CD4-positive, CD25-positive, alpha-beta regulatory T cell (primary cell): ENCODE measurements at regions not wholly inside any gene's neighbourhood (a gene's known extent, or its start where the extent isn't known, plus 50 kb on each side); places are given as distances from the start of the nearest gene placed in this dataset.
"Not testable (repeated sequence)": the region's sequence is repeated elsewhere in the genome, so short reads cannot be mapped to it uniquely, and the experiment has no call there.

Experiments
- ATAC-seq, 2 donors: fragments of 150-1000 bp; cut with Tn5 transposase; one replicate each; pipeline ENCODE4 v1.10.0; 2021; ENCODE audit warnings: low read depth in 2 of 2, moderate number of reproducible peaks in 2 of 2, moderate library complexity in 1 of 2
- DNase-seq, 3 donors: peaks; one replicate each; pipeline versions ENCODE4 v3.0.0 to v3.0.0-alpha.2; 2012 to 2022; ENCODE audit warnings: mixed read lengths in 1 of 3
- H3K27ac ChIP-seq: one replicate; pipeline ENCODE4 v1.7.0; 2013; ENCODE audit warnings: mild to moderate bottlenecking, low read length; ENCODE audit not compliant: insufficient read depth, poor library complexity, severe bottlenecking
- H3K27me3 ChIP-seq: one replicate; pipeline ENCODE4 v1.7.0; 2013; ENCODE audit warnings: low read length; ENCODE audit not compliant: control insufficient read depth, insufficient read depth
- H3K36me3 ChIP-seq: one replicate; pipeline ENCODE4 v1.7.0; 2013; ENCODE audit warnings: mild to moderate bottlenecking, low read length, moderate library complexity; ENCODE audit not compliant: control insufficient read depth, insufficient read depth
- H3K4me1 ChIP-seq: 2 replicates; pipeline ENCODE4 v1.7.0; 2013; ENCODE audit warnings: mild to moderate bottlenecking, low read length; ENCODE audit not compliant: insufficient read depth, control insufficient read depth, poor library complexity, severe bottlenecking
- H3K4me3 ChIP-seq: one replicate; pipeline ENCODE4 v1.7.0; 2013; ENCODE audit warnings: low read depth, mild to moderate bottlenecking, low read length, moderate library complexity
- H3K9me3 ChIP-seq, 2 experiments: 1 replicate in 1 of 2; 2 replicates in 1 of 2; pipeline ENCODE4 v1.7.0; 2013; ENCODE audit warnings: low read length in 2 of 2, mild to moderate bottlenecking in 1 of 2, moderate library complexity in 1 of 2; ENCODE audit not compliant: control insufficient read depth in 2 of 2
- H3K27ac Mint-ChIP-seq, 3 donors: one replicate each; pipeline ENCODE4 v1.8.0; 2020 to 2022; ENCODE audit warnings: mild to moderate bottlenecking in 3 of 3, mixed read lengths in 3 of 3, moderate library complexity in 2 of 3
- H3K27me3 Mint-ChIP-seq: one replicate; pipeline ENCODE4 v1.8.0; 2022; ENCODE audit warnings: mild to moderate bottlenecking, mixed read lengths
- H3K36me3 Mint-ChIP-seq: one replicate; pipeline ENCODE4 v1.8.0; 2020; ENCODE audit warnings: mixed read lengths
- H3K4me1 Mint-ChIP-seq, 4 donors: one replicate each; pipeline ENCODE4 v1.8.0; 2020 to 2022; ENCODE audit warnings: mixed read lengths in 4 of 4, mild to moderate bottlenecking in 1 of 4
- H3K4me3 Mint-ChIP-seq, 4 donors: one replicate each; pipeline ENCODE4 v1.8.0; 2020 to 2022; ENCODE audit warnings: mild to moderate bottlenecking in 4 of 4, mixed read lengths in 4 of 4, moderate library complexity in 3 of 4
- H3K9me3 Mint-ChIP-seq, 7 donors: one replicate each; pipeline ENCODE4 v1.8.0; 2020 to 2022; ENCODE audit warnings: mixed read lengths in 7 of 7, mild to moderate bottlenecking in 3 of 7, moderate library complexity in 2 of 7

- no peaks in the 10 kb centered on the region for H3K9me3 ChIP-seq
- peaks cover 0 to 10% (median 5%) of the 10 kb centered on the region in 4 donors for H3K4me1 Mint-ChIP-seq
- peak overlapping the region in 1 of 3 donors; percentile 52 for H3K27ac Mint-ChIP-seq
- no peaks in the 10 kb centered on the region for H3K27me3 ChIP-seq
- no peaks in the 10 kb centered on the region for H3K36me3 ChIP-seq
- H3K4me3 Mint-ChIP-seq = no peak overlapping the region
- H3K9me3 Mint-ChIP-seq = peaks cover 0 to 4% (median 0%) of the 10 kb centered on the region in 7 donors
- no peaks in the 10 kb centered on the region for H3K4me1 ChIP-seq
- H3K27ac ChIP-seq = no peak overlapping the region
- no peaks in the 10 kb centered on the region for H3K36me3 Mint-ChIP-seq
- H3K4me3 ChIP-seq = no peak overlapping the region
- H3K27me3 Mint-ChIP-seq = peaks cover 24% of the 10 kb centered on the region
- no peak for ATAC-seq
- DNase-seq = no peak
Measured at GRCh38 chr1:38585460-38585859, 274.1 kb downstream of the RRAGC start.

DNA sequence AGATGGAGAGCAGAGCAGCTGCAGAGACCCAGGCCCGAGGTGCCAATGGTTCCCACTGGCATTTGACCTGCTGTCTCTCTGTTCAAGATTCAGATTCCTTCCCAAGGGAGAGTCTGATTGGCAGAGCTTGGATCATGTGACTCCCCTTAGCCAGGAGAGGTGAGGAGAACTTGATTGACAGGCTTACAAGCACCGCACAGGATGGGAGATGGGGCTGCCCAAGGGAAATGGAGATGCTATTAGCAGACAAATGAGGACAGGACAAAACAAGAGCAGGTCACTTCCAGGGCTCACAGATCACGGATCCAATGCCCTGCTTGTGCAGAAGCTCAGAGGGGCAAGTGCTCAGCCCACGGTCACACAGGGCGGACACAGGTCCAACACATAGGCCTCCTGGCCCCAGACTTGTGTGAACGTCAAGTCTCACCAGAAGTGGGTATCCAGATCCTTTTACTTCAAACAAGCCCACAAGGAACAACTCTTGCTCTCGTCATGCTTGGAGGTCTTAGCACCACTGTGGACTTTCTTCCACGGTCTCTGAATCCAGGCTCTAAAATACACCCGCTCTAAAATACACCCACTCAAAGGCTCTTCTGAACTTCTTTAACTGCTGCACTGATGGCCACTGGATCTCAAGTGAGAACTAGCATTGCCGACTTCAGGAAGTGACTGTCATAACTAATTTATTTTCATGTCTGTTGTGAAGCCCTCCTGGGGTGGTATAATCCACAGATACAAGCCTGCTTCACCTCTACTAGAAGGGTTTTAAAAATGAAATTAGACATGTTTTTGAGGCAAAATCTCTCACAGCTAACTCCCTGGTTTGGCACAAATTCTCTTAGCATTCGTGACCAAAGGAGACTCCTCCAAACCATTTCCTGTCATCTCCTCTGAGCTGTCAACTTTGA lies 274.9 kb downstream of the RRAGC start:
- no peak overlapping the region for H3K27ac ChIP-seq
- H3K36me3 ChIP-seq = no peaks in the 10 kb centered on the region
- H3K4me1 ChIP-seq = no peaks in the 10 kb centered on the region
- Mint-ChIP-seq H3K4me1 (peaks cover 0 to 10% (median 5%) of the 10 kb centered on the region in 4 donors), H3K27me3 (peaks cover 31% of the 10 kb centered on the region), H3K4me3 (no peak overlapping the region), H3K9me3 (peaks cover 0 to 4% (median 0%) of the 10 kb centered on the region in 7 donors), H3K27ac (peak overlapping the region in 2 of 3 donors; percentile 68 to 83), H3K36me3 (no peaks in the 10 kb centered on the region)
- no peaks in the 10 kb centered on the region for H3K9me3 ChIP-seq
- H3K27me3 ChIP-seq = peaks cover 5% of the 10 kb centered on the region
- H3K4me3 ChIP-seq = no peak overlapping the region
- no peak for DNase-seq
- ATAC-seq = no peak

- not testable (repeated sequence) for H3K9me3 ChIP-seq, H3K27ac Mint-ChIP-seq, H3K4me3 Mint-ChIP-seq, ATAC-seq, H3K36me3 ChIP-seq, H3K4me1 ChIP-seq, H3K4me3 ChIP-seq, H3K36me3 Mint-ChIP-seq, H3K9me3 Mint-ChIP-seq, H3K27ac ChIP-seq, DNase-seq
- Mint-ChIP-seq H3K27me3 (peaks cover 43% of the 10 kb centered on the region), H3K4me1 (peaks cover 0 to 12% (median 5%) of the 10 kb centered on the region in 4 donors)
- H3K27me3 ChIP-seq = peaks cover 16% of the 10 kb centered on the region
Measured at GRCh38 chr1:38583287-38583686, 276.3 kb downstream of the RRAGC start.

DNA sequence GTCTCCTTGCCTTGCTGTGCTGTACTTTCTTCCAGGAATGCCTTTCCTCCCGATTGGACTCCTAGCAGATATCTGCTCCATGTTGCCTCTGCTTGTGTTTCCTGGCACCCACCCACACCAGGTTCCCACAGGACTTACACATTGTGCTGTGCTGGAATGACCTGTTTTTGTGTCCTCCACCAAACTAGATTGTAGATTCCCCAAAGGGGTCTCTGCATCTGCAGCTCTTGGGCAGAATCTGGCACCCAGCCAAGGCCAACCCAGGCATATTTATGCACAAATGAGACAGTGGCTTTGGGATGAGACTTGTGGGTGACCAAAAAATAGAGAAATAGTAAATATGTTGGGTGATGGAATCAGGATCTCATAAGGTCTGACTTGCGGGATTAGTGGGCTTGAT lies 278.2 kb downstream of the RRAGC start:
- Histone ChIP-seq H3K36me3 (no peaks in the 10 kb centered on the region), H3K27ac (no peak overlapping the region), H3K4me3 (no peak overlapping the region), H3K27me3 (peaks cover 21% of the 10 kb centered on the region), H3K4me1 (no peaks in the 10 kb centered on the region), H3K9me3 (no peaks in the 10 kb centered on the region)
- DNase-seq (no peak), ATAC-seq (no peak)
- H3K27me3 Mint-ChIP-seq = peaks cover 49% of the 10 kb centered on the region
- H3K4me3 Mint-ChIP-seq = no peak overlapping the region
- peaks cover 0 to 14% (median 5%) of the 10 kb centered on the region in 4 donors for H3K4me1 Mint-ChIP-seq
- H3K36me3 Mint-ChIP-seq = no peaks in the 10 kb centered on the region
- no peak overlapping the region for H3K27ac Mint-ChIP-seq
- peaks cover 0 to 4% (median 0%) of the 10 kb centered on the region in 7 donors for H3K9me3 Mint-ChIP-seq

GRCh38 chr1:38580594-38580993 lies 279.0 kb downstream of the RRAGC start:
- peaks cover 49% of the 10 kb centered on the region for H3K27me3 Mint-ChIP-seq
- no peak overlapping the region for H3K4me3 Mint-ChIP-seq
- ATAC-seq (no peak), DNase-seq (no peak)
- no peaks in the 10 kb centered on the region for H3K4me1 ChIP-seq
- peaks cover 0 to 12% (median 5%) of the 10 kb centered on the region in 4 donors for H3K4me1 Mint-ChIP-seq
- H3K27ac ChIP-seq = no peak overlapping the region
- H3K9me3 ChIP-seq = no peaks in the 10 kb centered on the region
- no peak overlapping the region for H3K27ac Mint-ChIP-seq
- H3K27me3 ChIP-seq = peaks cover 21% of the 10 kb centered on the region
- H3K36me3 ChIP-seq = no peaks in the 10 kb centered on the region
- H3K36me3 Mint-ChIP-seq = no peaks in the 10 kb centered on the region
- H3K9me3 Mint-ChIP-seq = peaks cover 0 to 4% (median 0%) of the 10 kb centered on the region in 7 donors
- no peak overlapping the region for H3K4me3 ChIP-seq

- no peaks in the 10 kb centered on the region for H3K9me3 ChIP-seq
- H3K4me3 ChIP-seq = no peak overlapping the region
- DNase-seq (no peak), ATAC-seq (no peak)
- Mint-ChIP-seq H3K9me3 (peaks cover 0 to 4% (median 0%) of the 10 kb centered on the region in 7 donors), H3K27me3 (peaks cover 47% of the 10 kb centered on the region), H3K4me1 (peaks cover 0 to 8% (median 3%) of the 10 kb centered on the region in 4 donors), H3K36me3 (no peaks in the 10 kb centered on the region), H3K27ac (no peak overlapping the region), H3K4me3 (no peak overlapping the region)
- no peak overlapping the region for H3K27ac ChIP-seq
- no peaks in the 10 kb centered on the region for H3K4me1 ChIP-seq
- no peaks in the 10 kb centered on the region for H3K36me3 ChIP-seq
- peaks cover 21% of the 10 kb centered on the region for H3K27me3 ChIP-seq
Measured at GRCh38 chr1:38579056-38579455, 280.5 kb downstream of the RRAGC start.

DNA sequence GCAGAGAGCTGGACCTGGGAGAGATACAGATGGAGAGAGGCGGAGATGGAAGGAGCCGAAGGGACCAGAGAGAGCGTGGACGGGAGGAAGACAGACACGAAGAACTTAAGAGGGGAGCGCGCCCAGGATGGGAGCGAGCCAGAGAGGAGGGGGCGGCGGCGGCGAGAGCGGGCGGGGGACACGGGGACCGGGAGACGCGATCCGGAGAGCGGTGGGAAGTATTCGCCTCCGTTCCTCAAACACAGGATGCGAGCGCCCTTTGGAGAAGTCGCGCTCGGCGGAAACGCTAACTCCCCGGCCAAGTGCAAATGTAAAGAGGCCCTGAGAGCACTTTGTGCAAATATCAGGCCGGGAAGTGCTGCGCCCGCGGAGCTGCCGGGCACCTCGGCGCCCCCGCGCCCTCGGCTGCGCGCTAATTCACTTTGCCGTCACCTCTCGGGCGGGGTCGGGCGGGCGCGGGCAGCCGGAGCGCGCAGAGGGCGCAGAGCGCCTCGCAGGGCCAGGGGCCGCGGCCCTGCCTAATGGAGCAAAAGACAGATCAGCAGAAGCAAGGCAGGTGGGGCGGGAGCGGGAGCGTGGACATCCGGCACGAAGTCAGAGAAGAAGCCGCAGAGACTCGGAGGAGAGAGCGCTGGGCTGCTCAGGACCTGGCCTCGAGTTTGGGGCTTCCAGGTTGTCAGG lies 281.2 kb downstream of the RRAGC start:
- Histone ChIP-seq H3K4me1 (no peaks in the 10 kb centered on the region), H3K4me3 (no peak overlapping the region), H3K36me3 (no peaks in the 10 kb centered on the region), H3K27me3 (peaks cover 21% of the 10 kb centered on the region), H3K9me3 (no peaks in the 10 kb centered on the region), H3K27ac (no peak overlapping the region)
- H3K4me3 Mint-ChIP-seq = peak overlapping the region in 2 of 4 donors; percentile 37 to 70
- peak overlapping the region in 1 of 3 donors; percentile 32 for H3K27ac Mint-ChIP-seq
- DNase-seq (peak in 1 of 3 donors; percentile 14), ATAC-seq (no peak)
- no peaks in the 10 kb centered on the region for H3K36me3 Mint-ChIP-seq
- peaks cover 0 to 8% (median 2%) of the 10 kb centered on the region in 4 donors for H3K4me1 Mint-ChIP-seq
- H3K9me3 Mint-ChIP-seq = peaks cover 0 to 4% (median 0%) of the 10 kb centered on the region in 7 donors
- H3K27me3 Mint-ChIP-seq = peaks cover 50% of the 10 kb centered on the region
